ENCODE measurements at regions not wholly inside any gene's neighbourhood (a gene's known extent, or its start where the extent isn't known, plus 50 kb on each side); places are given as distances from the start of the nearest gene placed in this dataset.

GRCh38 chr10:118922972-118923371, 106.5 kb upstream of the NANOS1 start (continued):
- no peak for TF ChIP-seq SIN3A (conservative IDR thresholded peaks at IDR 0.05 in 1 of 2, IDR thresholded peaks at IDR 0.05 in 1 of 2; ENCODE audit: low read depth in 1 of 2, low read length in 2 of 2)
- no peak for TF ChIP-seq CBX5 (IDR thresholded peaks at IDR 0.05; ENCODE audit: low read depth, low read length)
- TF ChIP-seq TBP (IDR thresholded peaks at IDR 0.05; ENCODE audit: low read depth, low read length), result no peak
- no peak for TF ChIP-seq NANOG (IDR thresholded peaks at IDR 0.05; ENCODE audit: insufficient read depth, low read depth, low read length, poor library complexity, severe bottlenecking)
- no peak for TF ChIP-seq E2F6 (IDR thresholded peaks at IDR 0.05)

Measured in H1 (cell line).